Fibroblast of upper back skin (primary cell): ENCODE measurements at regions not wholly inside any gene's neighbourhood (a gene's known extent, or its start where the extent isn't known, plus 50 kb on each side); places are given as distances from the start of the nearest gene placed in this dataset.

ENCODE experiments used
- DNase-seq: peaks from one replicate; pipeline ENCODE4 v3.0.0-alpha.2; 2013

- peak; percentile 10 for DNase-seq
Measured at GRCh38 chr3:110731148-110731547, 340.5 kb upstream of the NECTIN3 start.

DNA sequence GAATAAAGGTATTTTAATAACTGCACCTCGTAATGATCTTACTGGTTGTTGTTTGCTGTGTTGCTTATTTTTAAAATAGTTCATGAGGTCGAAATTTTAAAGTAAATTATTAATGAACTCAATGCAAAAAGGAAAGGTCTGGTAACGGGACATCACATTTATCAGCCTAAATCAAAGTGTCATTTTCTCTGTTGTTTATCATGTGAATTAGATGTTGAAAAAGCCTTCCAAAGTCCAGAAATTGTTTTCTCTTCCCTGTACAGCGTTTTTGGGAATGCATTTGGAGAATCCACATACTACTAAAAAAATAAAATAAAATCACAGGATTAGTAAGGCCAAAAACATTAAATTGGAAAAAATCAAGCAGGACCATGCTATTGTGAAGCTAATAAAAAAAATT, 339.2 kb upstream of the NECTIN3 start:
- no peak for DNase-seq

DNA sequence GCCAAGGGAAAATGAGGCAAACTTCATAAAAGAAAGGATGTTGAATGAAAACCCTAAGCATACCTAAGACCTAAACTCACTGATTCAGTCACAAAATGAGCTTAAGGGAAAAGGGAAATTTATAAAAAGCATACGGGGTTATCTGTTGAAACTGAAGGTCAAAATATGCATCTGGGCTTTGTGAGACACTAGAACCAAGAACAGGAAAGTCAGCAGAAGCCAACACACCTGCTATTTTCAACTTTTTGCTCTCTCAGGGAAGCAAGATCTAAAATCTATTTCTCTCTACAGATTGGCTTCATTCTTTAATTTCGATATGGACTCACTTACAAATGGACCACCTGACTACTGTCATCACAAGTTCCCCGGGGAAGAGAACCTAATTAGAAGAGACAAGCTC, 338.6 kb upstream of the NECTIN3 start:
- no peak for DNase-seq

GRCh38 chr3:110734524-110734923, 337.1 kb upstream of the NECTIN3 start:
- DNase-seq: no peak

- DNase-seq: no peak
Measured at GRCh38 chr3:110736332-110736731, 335.3 kb upstream of the NECTIN3 start.

DNA sequence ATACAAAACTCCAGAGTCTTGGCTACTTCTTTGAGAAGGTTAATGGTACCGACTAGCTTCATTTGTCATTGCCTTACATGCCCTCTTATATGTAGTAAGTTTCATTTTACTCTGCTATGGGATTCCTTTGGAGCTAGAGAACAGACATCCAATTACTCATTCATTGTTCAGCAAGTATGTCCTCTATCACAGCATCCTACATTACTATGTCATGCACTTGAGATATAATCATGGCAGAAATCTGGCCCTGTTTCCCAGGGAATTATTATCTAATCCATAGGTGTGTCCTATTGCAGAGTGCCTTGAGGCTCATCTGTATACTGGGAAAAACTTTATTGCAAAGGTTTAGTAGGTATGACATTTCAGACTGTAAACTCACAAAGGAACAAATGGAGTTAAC, 333.1 kb upstream of the NECTIN3 start:
- DNase-seq: no peak

GRCh38 chr3:110741891-110742290, 329.7 kb upstream of the NECTIN3 start:
- no peak for DNase-seq

DNA sequence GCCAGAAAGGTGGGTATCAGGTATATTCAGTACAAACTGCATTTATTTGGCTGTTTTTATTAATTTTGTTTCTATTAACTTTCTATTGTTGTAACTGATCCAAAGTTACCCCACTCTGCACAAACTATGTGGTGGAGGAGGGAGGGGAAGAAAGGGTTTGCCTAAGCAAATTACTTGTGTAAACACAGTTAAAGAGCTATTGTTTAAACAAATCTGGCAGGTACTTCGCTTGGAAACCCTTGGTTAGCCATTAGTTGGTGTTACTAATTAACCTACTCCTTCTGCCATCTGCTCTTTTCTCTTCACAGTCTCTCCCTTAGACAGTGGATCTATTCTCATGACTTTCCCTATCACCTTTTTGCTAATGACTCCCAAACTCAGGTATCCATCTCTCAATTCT, 328.4 kb upstream of the NECTIN3 start:
- DNase-seq: no peak

GRCh38 chr3:110743984-110744383, 327.6 kb upstream of the NECTIN3 start:
- no peak for DNase-seq

- no peak for DNase-seq
Measured at GRCh38 chr3:110744723-110745122, 326.9 kb upstream of the NECTIN3 start.

DNA sequence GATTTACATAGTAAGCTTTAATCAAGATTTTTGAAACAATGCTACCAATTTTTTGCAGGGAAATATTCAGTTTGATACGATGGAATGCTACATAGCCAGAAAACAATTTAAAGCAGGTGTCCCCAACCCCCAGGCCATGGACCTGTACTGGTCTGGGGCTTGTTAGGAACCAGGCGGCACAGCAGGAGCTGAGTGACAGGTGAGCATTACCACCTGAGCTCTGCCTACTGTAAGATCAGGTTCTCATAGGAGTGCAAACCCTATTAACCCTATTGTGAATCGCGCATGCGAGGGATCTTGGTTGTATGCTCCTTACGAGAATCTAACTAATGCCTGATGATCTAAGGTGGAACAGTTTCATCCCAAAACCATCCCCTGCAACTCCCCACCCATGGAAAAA, 322.6 kb upstream of the NECTIN3 start:
- DNase-seq: no peak

- DNase-seq: no peak
Measured at GRCh38 chr3:110750201-110750600, 321.4 kb upstream of the NECTIN3 start.

DNA sequence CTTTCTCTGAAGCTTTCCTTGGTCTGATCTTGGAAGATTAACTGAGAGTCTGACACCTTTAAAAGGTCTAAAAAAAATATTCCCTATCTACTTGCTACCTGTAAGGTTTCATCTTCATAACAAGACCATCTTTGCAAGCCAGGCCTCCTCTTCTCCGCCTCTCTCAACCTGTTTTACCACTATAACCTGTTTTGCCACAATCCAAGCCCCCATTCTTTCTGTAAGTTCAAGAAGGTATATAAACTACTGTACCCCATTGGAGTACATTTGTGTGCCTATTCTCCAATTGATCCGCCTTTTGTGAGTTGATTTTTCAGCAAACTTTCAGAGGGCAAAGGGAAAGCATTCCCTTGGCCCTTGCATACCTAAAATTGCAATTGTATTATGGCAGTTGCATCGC, 319.3 kb upstream of the NECTIN3 start:
- peak; percentile 19 for DNase-seq

DNA sequence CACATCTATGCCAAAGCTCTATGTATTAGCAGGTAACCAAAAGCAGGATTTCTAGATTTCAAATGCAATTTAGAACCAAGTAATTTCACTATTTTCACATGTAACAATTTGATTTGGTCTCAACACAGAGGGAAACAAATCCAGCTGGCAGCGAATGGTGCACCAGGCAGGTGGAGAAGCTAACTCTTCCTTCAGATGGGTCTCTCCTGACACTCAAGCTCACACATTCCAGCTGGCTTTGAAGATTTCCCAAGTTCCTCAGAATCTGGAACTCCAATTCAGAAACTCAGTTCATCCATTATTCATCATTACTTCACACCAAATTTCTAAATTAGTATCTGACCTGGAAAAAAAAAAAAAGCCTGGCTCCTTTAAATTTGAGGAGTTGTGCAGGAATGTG, 318.1 kb upstream of the NECTIN3 start:
- DNase-seq: no peak

GRCh38 chr3:110754212-110754916, 317.3 kb upstream of the NECTIN3 start:
- no peak for DNase-seq

DNA sequence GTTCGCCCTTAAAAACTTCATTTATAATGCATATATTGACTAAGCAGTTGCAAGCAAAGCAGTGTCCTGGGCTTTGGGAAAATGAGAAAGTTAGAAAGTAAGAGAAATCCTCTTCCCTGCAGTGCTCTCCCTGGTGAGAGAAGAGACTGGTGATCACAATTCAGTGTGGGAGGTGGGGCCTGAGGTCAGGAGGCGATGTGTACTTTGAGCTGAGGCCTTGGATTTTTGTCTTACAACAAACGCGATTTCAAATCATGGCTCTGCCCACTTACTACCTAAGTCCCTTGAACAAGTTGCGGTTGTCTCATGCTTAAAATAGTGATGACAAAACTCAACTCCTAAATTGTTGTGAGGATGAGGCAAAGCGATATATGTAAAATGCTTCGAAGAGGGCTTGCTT, 316.3 kb upstream of the NECTIN3 start:
- no peak for DNase-seq

GRCh38 chr3:110756705-110757104, 314.9 kb upstream of the NECTIN3 start:
- DNase-seq: no peak

DNA sequence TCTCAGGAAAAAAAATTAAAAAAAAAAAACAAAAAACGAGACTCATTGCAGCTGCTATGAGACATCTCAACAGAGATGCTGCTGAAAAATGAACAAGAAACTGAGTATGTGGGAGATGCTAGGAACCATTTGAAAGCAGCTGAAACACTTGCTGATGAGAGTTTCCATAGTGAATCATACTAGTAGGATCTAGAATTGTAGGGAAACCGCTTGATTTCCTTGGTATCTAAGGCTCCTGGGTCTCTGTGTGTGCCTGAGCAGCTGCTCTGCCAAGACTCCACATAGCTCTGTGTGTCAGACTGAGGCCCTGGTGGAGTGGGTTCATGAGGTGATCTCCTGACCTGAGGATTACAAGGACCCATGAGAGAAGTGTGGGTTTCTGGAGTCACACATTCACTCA, 313.4 kb upstream of the NECTIN3 start:
- no peak for DNase-seq

DNA sequence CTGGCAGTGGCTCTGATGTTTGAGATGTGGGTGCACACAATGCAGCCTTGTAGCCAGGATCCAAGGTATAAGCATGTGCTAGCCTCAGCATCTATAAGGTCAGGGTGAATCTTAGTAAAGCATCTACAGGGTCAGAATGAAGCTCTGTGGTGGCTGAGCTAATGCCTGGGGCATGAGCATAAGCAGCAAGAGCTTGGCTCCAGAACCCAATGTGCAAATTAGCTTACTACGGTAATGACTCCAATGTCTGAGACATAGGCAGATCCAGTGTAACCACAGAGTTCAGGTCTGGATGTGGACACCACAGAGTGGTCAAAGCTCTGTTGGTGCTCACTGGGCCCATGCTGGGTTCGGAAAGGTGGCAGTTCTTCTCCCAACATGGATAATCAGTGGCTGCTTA, 304.5 kb upstream of the NECTIN3 start:
- no peak for DNase-seq

GRCh38 chr3:110767838-110768237, 303.8 kb upstream of the NECTIN3 start:
- DNase-seq: no peak

GRCh38 chr3:110773413-110773954, 298.1 kb upstream of the NECTIN3 start:
- DNase-seq: peak; percentile 56

DNA sequence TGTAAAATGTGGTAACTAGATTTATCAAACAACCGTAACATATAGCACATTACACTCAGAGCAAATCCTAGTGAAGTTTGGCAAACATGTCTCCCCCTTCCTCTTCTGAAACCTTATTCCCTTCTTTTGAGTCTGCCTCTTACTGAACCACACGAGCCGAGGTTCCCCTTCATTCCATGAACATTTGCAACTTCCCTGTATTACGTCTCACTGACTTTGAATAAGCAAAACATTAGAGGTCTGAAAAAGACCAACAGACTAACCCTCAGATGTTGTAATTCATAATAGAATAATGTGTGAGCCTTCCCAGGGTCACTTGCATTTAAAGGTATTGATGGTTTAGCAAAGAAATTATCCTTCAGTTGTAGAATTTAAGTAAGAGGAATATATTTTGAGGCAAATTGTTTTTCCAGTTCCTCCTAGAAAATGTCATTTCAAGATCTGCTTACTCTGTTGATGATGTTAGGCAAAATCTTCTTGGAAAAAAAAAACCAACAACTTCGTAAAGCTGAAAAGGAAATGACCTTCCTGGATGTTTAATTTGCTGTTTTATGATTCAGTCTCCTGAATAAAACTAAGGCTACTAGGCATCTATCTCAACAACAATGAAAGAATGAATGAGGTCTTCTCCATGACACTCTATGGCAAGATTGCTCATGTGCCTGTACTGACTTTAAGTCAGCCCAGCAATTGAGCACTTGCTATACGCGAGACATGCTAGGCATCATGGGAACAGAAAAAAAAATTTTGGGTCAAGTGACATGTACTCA, 296.9 kb upstream of the NECTIN3 start:
- DNase-seq: no peak

DNA sequence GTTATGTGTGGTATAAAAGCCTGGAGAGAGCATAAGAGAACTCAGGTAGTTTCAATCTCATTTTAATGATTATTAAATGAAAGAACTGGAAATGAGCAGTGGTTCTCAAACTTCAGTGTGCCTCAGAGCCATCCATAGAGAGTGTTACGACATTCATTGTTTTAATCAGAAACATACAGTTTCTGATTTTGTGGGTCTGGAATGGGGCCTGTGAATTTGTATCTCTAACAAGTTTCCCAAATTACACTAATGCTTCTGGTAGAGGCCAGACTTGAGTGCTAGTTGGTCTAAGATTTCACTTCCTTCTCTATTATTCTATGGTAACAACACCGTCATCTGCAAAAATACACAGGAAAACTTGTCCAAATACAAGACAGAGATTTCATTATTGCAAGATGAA, 292.0 kb upstream of the NECTIN3 start:
- no peak for DNase-seq

- no peak for DNase-seq
Measured at GRCh38 chr3:110783541-110783940, 288.1 kb upstream of the NECTIN3 start.
